IMR-90 (cell line): ENCODE measurements at regions not wholly inside any gene's neighbourhood (a gene's known extent, or its start where the extent isn't known, plus 50 kb on each side); places are given as distances from the start of the nearest gene placed in this dataset.
"Not testable (repeated sequence)": the region's sequence is repeated elsewhere in the genome, so short reads cannot be mapped to it uniquely, and the experiment has no call there.

Source experiments
- ATAC-seq: fragments of 200-7000 bp; cut with Tn5 transposase; 2 replicates; pipeline ENCODE4 v1.9.1; 2020; ENCODE audit warnings: low read depth, mild to moderate bottlenecking, moderate library complexity
- BruUV-seq: library from RNA; stranded (reverse); fragments of 400-500 nt; replicated peaks from 2 replicates; lab custom pipeline; 2021; lab: Mats Ljungman, UMichigan
- CTCF ChIA-PET: fragments of 300-600 bp; formaldehyde crosslinking; extraction: SDS; loops from one replicate; lab custom pipeline; 2021; ENCODE audit warnings: antibody characterized with exemption; lab: Yijun Ruan, JAX
- POLR2A ChIA-PET: fragments of 300-600 bp; sonication (Branson Sonifier 250); formaldehyde crosslinking; loops from one replicate; lab custom pipeline; 2022; ENCODE audit warnings: antibody characterized with exemption; ENCODE audit not compliant: unreplicated experiment; lab: Charles Lee
- DNase-seq: peaks from one replicate; pipeline ENCODE4 v3.0.0; 2013
- H2AFZ ChIP-seq: replicated peaks from 2 replicates; pipeline ENCODE3; 2013; ENCODE audit warnings: low read length, mild to moderate bottlenecking; ENCODE audit not compliant: poor library complexity
- H2AK5ac ChIP-seq: 2 replicates; pipeline ENCODE4 v1.6.1; 2013; ENCODE audit warnings: low read depth, low read length, inconsistent platforms
- H2AK9ac ChIP-seq: replicated peaks from 2 replicates; pipeline ENCODE3; 2013; ENCODE audit warnings: mild to moderate bottlenecking, low read depth, low read length, moderate library complexity; ENCODE audit not compliant: poor library complexity
- H2BK120ac ChIP-seq: 2 replicates; pipeline ENCODE4 v1.6.1; 2013; ENCODE audit warnings: low read depth, low read length, inconsistent platforms
- H2BK15ac ChIP-seq: 3 replicates; pipeline ENCODE4 v1.6.1; 2013; ENCODE audit warnings: low read depth, low read length, inconsistent platforms
- H2BK20ac ChIP-seq: 2 replicates; pipeline ENCODE4 v1.6.1; 2013; ENCODE audit warnings: low read depth, mild to moderate bottlenecking, inconsistent platforms, low read length, moderate library complexity
- H2BK5ac ChIP-seq: 2 replicates; pipeline ENCODE4 v1.6.1; 2013; ENCODE audit warnings: mild to moderate bottlenecking, low read depth, low read length, inconsistent platforms; ENCODE audit not compliant: poor library complexity, severe bottlenecking
- H3K14ac ChIP-seq: replicated peaks from 2 replicates; pipeline ENCODE4 v1.6.1; 2013; ENCODE audit warnings: low read depth, low read length, inconsistent platforms
- H3K18ac ChIP-seq: 2 replicates; pipeline ENCODE4 v1.6.1; 2013; ENCODE audit warnings: low read depth, low read length, control low read depth
- H3K23ac ChIP-seq: 2 replicates; pipeline ENCODE4 v1.6.1; 2013; ENCODE audit warnings: low read depth, low read length, inconsistent platforms
- H3K27ac ChIP-seq: 2 replicates; pipeline ENCODE4 v1.5.1; 2013; ENCODE audit warnings: mild to moderate bottlenecking, control low read depth, low read length; ENCODE audit not compliant: insufficient read depth
- H3K27me3 ChIP-seq: 2 replicates; pipeline ENCODE4 v1.6.1; 2013; ENCODE audit warnings: low read length; ENCODE audit not compliant: control insufficient read depth, insufficient read depth
- H3K36me3 ChIP-seq: 2 replicates; pipeline ENCODE4 v1.6.1; 2013; ENCODE audit warnings: low read length, mixed read lengths; ENCODE audit not compliant: control insufficient read depth, insufficient read depth
- H3K4ac ChIP-seq: 2 replicates; pipeline ENCODE4 v1.6.1; 2013; ENCODE audit warnings: low read depth, low read length, inconsistent platforms
- H3K4me1 ChIP-seq: 2 replicates; pipeline ENCODE4 v1.6.1; 2013; ENCODE audit warnings: low read length, mixed read lengths; ENCODE audit not compliant: control insufficient read depth, insufficient read depth
- H3K4me2 ChIP-seq: 2 replicates; pipeline ENCODE4 v1.6.1; 2013; ENCODE audit warnings: low read depth, mild to moderate bottlenecking, control low read depth, low read length, moderate library complexity
- H3K4me3 ChIP-seq: 2 replicates; pipeline ENCODE4 v1.5.1; 2013; ENCODE audit warnings: low read depth, mild to moderate bottlenecking, control low read depth, low read length, moderate library complexity; ENCODE audit not compliant: insufficient read depth
- H3K56ac ChIP-seq: 2 replicates; pipeline ENCODE4 v1.6.1; 2013; ENCODE audit warnings: low read length, inconsistent platforms; ENCODE audit not compliant: insufficient read depth; ENCODE audit errors: extremely low read depth
- H3K79me1 ChIP-seq, 2 experiments: 2 replicates each; pipeline ENCODE4 v1.6.1; 2013; ENCODE audit warnings: low read length in 2 of 2, inconsistent platforms in 1 of 2, low read depth in 1 of 2
- H3K9ac ChIP-seq: 2 replicates; pipeline ENCODE4 v1.6.1; 2013; ENCODE audit warnings: low read depth, low read length, control low read depth
- H3K9me1 ChIP-seq: 2 replicates; pipeline ENCODE4 v1.6.1; 2013; ENCODE audit warnings: low read length, inconsistent platforms; ENCODE audit not compliant: insufficient read depth
- H3K9me3 ChIP-seq: 2 replicates; pipeline ENCODE4 v1.6.1; 2013; ENCODE audit warnings: low read length; ENCODE audit not compliant: control insufficient read depth, insufficient read depth
- H4K20me1 ChIP-seq: 2 replicates; pipeline ENCODE4 v1.6.1; 2013; ENCODE audit warnings: low read length, inconsistent platforms; ENCODE audit not compliant: insufficient read depth
- H4K5ac ChIP-seq: 2 replicates; pipeline ENCODE4 v1.6.1; 2013; ENCODE audit warnings: mild to moderate bottlenecking, low read depth, low read length, control low read depth
- H4K8ac ChIP-seq, 2 experiments: 2 replicates each; pipeline ENCODE4 v1.6.1; 2013; ENCODE audit warnings: low read depth in 2 of 2, low read length in 2 of 2, control low read depth in 1 of 2, inconsistent platforms in 1 of 2
- H4K91ac ChIP-seq: 2 replicates; pipeline ENCODE4 v1.6.1; 2013; ENCODE audit warnings: low read depth, low read length, inconsistent platforms; ENCODE audit not compliant: insufficient read depth
- BHLHE40 ChIP-seq: fragments of 150-350 bp; IDR thresholded peaks from 2 replicates; pipeline ENCODE4 v1.6.1; 2016; ENCODE audit warnings: mild to moderate bottlenecking, low read depth, low read length
- MAZ ChIP-seq: IDR thresholded peaks from 2 replicates; pipeline ENCODE4 v1.6.1; 2012; ENCODE audit warnings: low read depth, mild to moderate bottlenecking, low read length, improper control_type of control experiment, moderate library complexity, borderline replicate concordance
- POLR2A ChIP-seq: IDR thresholded peaks from 2 replicates; pipeline ENCODE4 v1.6.1; 2012; ENCODE audit warnings: mild to moderate bottlenecking, low read depth, low read length
- USF2 ChIP-seq: fragments of 150-350 bp; IDR thresholded peaks from 2 replicates; pipeline ENCODE4 v1.6.1; 2017; ENCODE audit warnings: mild to moderate bottlenecking, antibody characterized with exemption, low read length, low read depth
- WGBS, 2 experiments: methylation state at CpG; one replicate each; pipeline versions ENCODE4 v1.1.5 to v1.1.7; 2013; ENCODE audit warnings: missing lambda C conversion rate in 2 of 2; ENCODE audit not compliant: insufficient read length in 1 of 2; ENCODE audit errors: extremely low coverage in 2 of 2; 5-methylcytosine and 5-hydroxymethylcytosine counted together
- dilution Hi-C: fragments of 300-500 bp; cut with HindIII; formaldehyde crosslinking; loops from one replicate; pipeline ENCODE4 v1.14.3; 2018; ENCODE audit warnings: low sequenced_read_pairs; ENCODE audit not compliant: unreplicated experiment
- in situ Hi-C: fragments of 300-500 bp; cut with MboI; formaldehyde crosslinking; loops from 3 replicates; pipeline ENCODE4 v1.14.3; 2019; ENCODE audit warnings: low sequenced_read_pairs, inconsistent platforms, mixed read lengths
- intact Hi-C: fragments of 100-400 bp; cut with micrococcal nuclease; formaldehyde crosslinking; loops from 2 replicates; pipeline ENCODE4 v1.10.0; 2022
- TF ChIP-seq, protein P1 (sequence below): fragments of 150-350 bp; IDR thresholded peaks from 2 replicates; pipeline ENCODE4 v1.6.1; 2016; ENCODE audit warnings: low read depth, mild to moderate bottlenecking, low read length, moderate library complexity, borderline replicate concordance

DNA sequence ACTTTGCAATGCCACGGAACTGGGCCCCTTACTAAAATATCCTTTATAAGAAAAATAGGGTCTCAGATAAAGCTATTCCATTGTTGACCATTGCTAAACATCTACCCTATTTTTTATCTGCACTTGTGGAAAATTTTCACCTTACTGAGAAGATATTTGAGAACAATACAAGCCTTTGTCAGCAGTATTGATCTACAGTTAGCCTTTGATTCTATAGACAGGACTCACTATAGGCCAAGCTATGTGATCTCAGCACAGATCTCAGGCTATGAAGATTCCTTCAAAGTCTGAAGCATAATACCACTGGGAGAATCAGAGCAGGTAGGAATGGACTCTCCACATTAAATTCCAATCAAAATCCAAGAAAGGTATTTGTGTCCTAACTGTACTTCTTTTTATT lies 1099.7 kb downstream of the DIAPH3 start:
- dilution Hi-C loops, result no loop called here

GRCh38 chr13:59076386-59076785 lies 1087.3 kb downstream of the DIAPH3 start:
- H2BK120ac ChIP-seq, H2AK9ac ChIP-seq, H2BK15ac ChIP-seq, H2BK5ac ChIP-seq, H3K9me1 ChIP-seq, H3K4me3 ChIP-seq, BruUV-seq, dilution Hi-C loops, H2BK20ac ChIP-seq, DNase-seq, H4K91ac ChIP-seq, H4K8ac ChIP-seq, H4K20me1 ChIP-seq, H3K4ac ChIP-seq, H3K9me3 ChIP-seq, H3K27me3 ChIP-seq, H3K4me2 ChIP-seq, ATAC-seq, H3K27ac ChIP-seq, in situ Hi-C loops, H3K23ac ChIP-seq, H4K5ac ChIP-seq, CTCF ChIA-PET, H3K4me1 ChIP-seq, H3K56ac ChIP-seq, H3K36me3 ChIP-seq, H3K14ac ChIP-seq, H2AK5ac ChIP-seq, H2AFZ ChIP-seq, POLR2A ChIA-PET, H3K9ac ChIP-seq, H3K18ac ChIP-seq, H3K79me1 ChIP-seq, intact Hi-C loops: not testable (repeated sequence)

More for the DNA sequence above, 1099.7 kb downstream of the DIAPH3 start:
- ATAC-seq (no peak), DNase-seq (no peak)
- no peaks in the 10 kb centered on the region for H3K4me1 ChIP-seq
- in situ Hi-C loops (no loop called here), intact Hi-C loops (loop anchor here (10.0 kb wide), 1 partner anchor 111 kb away; no protein-coding TSS in a partner anchor)
- H3K79me1 ChIP-seq, result no peaks in the 10 kb centered on the region
- no peaks in the 10 kb centered on the region; the same call in 1 of the 2 replicates for H3K27me3 ChIP-seq
- no peak overlapping the region for H2AK9ac ChIP-seq
- no peak overlapping the region for H4K5ac ChIP-seq
- H2AK5ac ChIP-seq, result no peak overlapping the region
- H3K27ac ChIP-seq, result no peak overlapping the region
- H3K9me1 ChIP-seq, result no peaks in the 10 kb centered on the region
- H4K20me1 ChIP-seq, result no peaks in the 10 kb centered on the region
- no peak overlapping the region for H3K4me3 ChIP-seq
- no peak overlapping the region for H4K91ac ChIP-seq
- ChIA-PET POLR2A (no interaction called here), CTCF (no interaction called here)
- no peaks in the 10 kb centered on the region for H3K36me3 ChIP-seq
- no peak overlapping the region for H2BK120ac ChIP-seq
- H3K18ac ChIP-seq, result no peak overlapping the region
- no CpG with 5 or more reads among the region's 1 CpG for WGBS, 2 experiments
- no TSS peak for BruUV-seq
- no peak overlapping the region for H3K23ac ChIP-seq
- no peak overlapping the region for H2BK5ac ChIP-seq
- no peaks in the 10 kb centered on the region for H3K9me3 ChIP-seq
- no peak overlapping the region for H3K9ac ChIP-seq
- no peak overlapping the region for H2BK20ac ChIP-seq
- H4K8ac ChIP-seq, result no peak overlapping the region
- H2AFZ ChIP-seq, result no peak overlapping the region
- H3K14ac ChIP-seq, result no peak overlapping the region
- H3K4ac ChIP-seq, result no peak overlapping the region
- no peak overlapping the region for H2BK15ac ChIP-seq
- no peak overlapping the region for H3K4me2 ChIP-seq
- TF ChIP-seq USF2, result no peak
- TF ChIP-seq MAZ, result no peak
- TF ChIP-seq BHLHE40, result no peak
- TF ChIP-seq POLR2A, result no peak
- TF ChIP-seq, protein P1, sequence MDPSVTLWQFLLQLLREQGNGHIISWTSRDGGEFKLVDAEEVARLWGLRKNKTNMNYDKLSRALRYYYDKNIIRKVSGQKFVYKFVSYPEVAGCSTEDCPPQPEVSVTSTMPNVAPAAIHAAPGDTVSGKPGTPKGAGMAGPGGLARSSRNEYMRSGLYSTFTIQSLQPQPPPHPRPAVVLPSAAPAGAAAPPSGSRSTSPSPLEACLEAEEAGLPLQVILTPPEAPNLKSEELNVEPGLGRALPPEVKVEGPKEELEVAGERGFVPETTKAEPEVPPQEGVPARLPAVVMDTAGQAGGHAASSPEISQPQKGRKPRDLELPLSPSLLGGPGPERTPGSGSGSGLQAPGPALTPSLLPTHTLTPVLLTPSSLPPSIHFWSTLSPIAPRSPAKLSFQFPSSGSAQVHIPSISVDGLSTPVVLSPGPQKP, result no peak
- no peak overlapping the region for H3K56ac ChIP-seq
